Astrocyte (in vitro differentiated cells and primary cell): ENCODE measurements at regions not wholly inside any gene's neighbourhood (a gene's known extent, or its start where the extent isn't known, plus 50 kb on each side); places are given as distances from the start of the nearest gene placed in this dataset.

ENCODE experiments used
- DNase-seq: peaks from one replicate; pipeline ENCODE4 v3.0.0-alpha.2; 2010; ENCODE audit warnings: low read depth
- FAIRE-seq: peaks from 2 replicates; lab custom pipeline; 2011; peaks lifted over from hg19 to GRCh38; lab: Jason Lieb, UNC
- H2AFZ ChIP-seq: 2 replicates; pipeline ENCODE4 v1.6.0; 2012; ENCODE audit warnings: low read depth, low read length, inconsistent platforms
- H3K27ac ChIP-seq: 2 replicates; pipeline ENCODE4 v1.5.1; 2011; ENCODE audit warnings: low read depth, low read length, inconsistent platforms
- H3K27me3 ChIP-seq: 2 replicates; pipeline ENCODE4 v1.6.0; 2011; ENCODE audit warnings: low read length, inconsistent platforms; ENCODE audit not compliant: insufficient read depth
- H3K36me3 ChIP-seq: 2 replicates; pipeline ENCODE4 v1.5.1; 2011; ENCODE audit warnings: low read length, inconsistent platforms; ENCODE audit not compliant: insufficient read depth
- H3K4me1 ChIP-seq: 2 replicates; pipeline ENCODE4 v1.5.1; 2011; ENCODE audit warnings: low read length, inconsistent platforms; ENCODE audit not compliant: insufficient read depth
- H3K4me2 ChIP-seq: 2 replicates; pipeline ENCODE4 v1.6.0; 2012; ENCODE audit warnings: low read length, inconsistent platforms
- H3K4me3 ChIP-seq: 2 replicates; pipeline ENCODE4 v1.5.1; 2011; ENCODE audit warnings: low read depth, mild to moderate bottlenecking, low read length, inconsistent platforms; ENCODE audit not compliant: insufficient read depth
- H3K79me2 ChIP-seq: 2 replicates; pipeline ENCODE4 v1.6.0; 2012; ENCODE audit warnings: mild to moderate bottlenecking, low read length, inconsistent platforms; ENCODE audit not compliant: insufficient read depth
- H3K9ac ChIP-seq: 2 replicates; pipeline ENCODE4 v1.6.0; 2012; ENCODE audit warnings: mild to moderate bottlenecking, low read length, inconsistent platforms
- H3K9me3 ChIP-seq: 2 replicates; pipeline ENCODE4 v1.5.1; 2012; ENCODE audit warnings: low read depth, mild to moderate bottlenecking, low read length, inconsistent platforms; ENCODE audit not compliant: insufficient read depth
- H4K20me1 ChIP-seq: 2 replicates; pipeline ENCODE4 v1.6.0; 2012; ENCODE audit warnings: low read length, inconsistent platforms; ENCODE audit not compliant: insufficient read depth
- H3K27ac Mint-ChIP-seq: one replicate; pipeline ENCODE4 v1.8.0; 2021; ENCODE audit warnings: mild to moderate bottlenecking, mixed read lengths; ENCODE audit not compliant: unreplicated experiment
- H3K27me3 Mint-ChIP-seq: one replicate; pipeline ENCODE4 v1.8.0; 2021; ENCODE audit warnings: low read depth, mixed read lengths; ENCODE audit not compliant: unreplicated experiment
- H3K36me3 Mint-ChIP-seq: one replicate; pipeline ENCODE4 v1.8.0; 2021; ENCODE audit warnings: low read depth, mixed read lengths; ENCODE audit not compliant: unreplicated experiment
- H3K4me1 Mint-ChIP-seq: one replicate; pipeline ENCODE4 v1.8.0; 2021; ENCODE audit warnings: low read depth, mixed read lengths; ENCODE audit not compliant: unreplicated experiment
- H3K4me3 Mint-ChIP-seq: one replicate; pipeline ENCODE4 v1.8.0; 2021; ENCODE audit warnings: mild to moderate bottlenecking, moderate library complexity, mixed read lengths; ENCODE audit not compliant: unreplicated experiment
- H3K9me3 Mint-ChIP-seq: one replicate; pipeline ENCODE4 v1.8.0; 2021; ENCODE audit warnings: mild to moderate bottlenecking, mixed read lengths; ENCODE audit not compliant: unreplicated experiment
- CTCF ChIP-seq: IDR thresholded peaks from 2 replicates; pipeline ENCODE4 v1.5.1; 2011; ENCODE audit warnings: low read depth, mild to moderate bottlenecking, inconsistent platforms, low read length, moderate library complexity; ENCODE audit not compliant: insufficient read depth
- EZH2 ChIP-seq: IDR thresholded peaks from 2 replicates; pipeline ENCODE4 v1.6.1; 2012; ENCODE audit warnings: mild to moderate bottlenecking, low read length, inconsistent platforms; ENCODE audit not compliant: insufficient read depth

- no peak overlapping the region for H3K4me2 ChIP-seq
- H3K4me3 Mint-ChIP-seq, result no peak overlapping the region
- DNase-seq (no peak), FAIRE-seq (no peak)
- TF ChIP-seq CTCF, result no peak
- no peak for TF ChIP-seq EZH2
- H3K9ac ChIP-seq, result no peak overlapping the region
- no peaks in the 10 kb centered on the region for H3K4me1 ChIP-seq
- H3K27me3 Mint-ChIP-seq, result no peaks in the 10 kb centered on the region
- H3K36me3 Mint-ChIP-seq, result no peaks in the 10 kb centered on the region
- peaks cover 4% of the 10 kb centered on the region for H3K4me1 Mint-ChIP-seq
- peaks cover 3% of the 10 kb centered on the region for H3K9me3 ChIP-seq
- H3K27ac ChIP-seq, result no peak overlapping the region
- H4K20me1 ChIP-seq, result no peaks in the 10 kb centered on the region
- no peak overlapping the region for H2AFZ ChIP-seq
- H3K27ac Mint-ChIP-seq, result no peak overlapping the region
- peaks cover 12% of the 10 kb centered on the region for H3K9me3 Mint-ChIP-seq
- no peak overlapping the region for H3K4me3 ChIP-seq
- no peaks in the 10 kb centered on the region for H3K79me2 ChIP-seq
- H3K27me3 ChIP-seq, result no peaks in the 10 kb centered on the region
- H3K36me3 ChIP-seq, result no peaks in the 10 kb centered on the region
Measured at GRCh38 chr4:189445613-189446012, 495.1 kb upstream of the FRG1 start.

- DNase-seq (no peak), FAIRE-seq (no peak)
- Histone ChIP-seq H3K9me3 (peaks cover 7% of the 10 kb centered on the region), H3K27ac (no peak overlapping the region), H3K27me3 (no peaks in the 10 kb centered on the region), H3K9ac (no peak overlapping the region), H2AFZ (no peak overlapping the region), H4K20me1 (no peaks in the 10 kb centered on the region), H3K4me2 (no peak overlapping the region), H3K4me3 (no peak overlapping the region), H3K4me1 (no peaks in the 10 kb centered on the region), H3K36me3 (no peaks in the 10 kb centered on the region), H3K79me2 (no peaks in the 10 kb centered on the region)
- Mint-ChIP-seq H3K27me3 (peaks cover 2% of the 10 kb centered on the region), H3K4me1 (no peaks in the 10 kb centered on the region), H3K36me3 (no peaks in the 10 kb centered on the region), H3K27ac (no peak overlapping the region), H3K4me3 (no peak overlapping the region), H3K9me3 (peaks cover 10% of the 10 kb centered on the region)
- TF ChIP-seq EZH2 (no peak), CTCF (no peak)
Measured at GRCh38 chr4:189463734-189464133, 476.9 kb upstream of the FRG1 start.

- Mint-ChIP-seq H3K36me3 (no peaks in the 10 kb centered on the region), H3K9me3 (peaks cover 9% of the 10 kb centered on the region), H3K4me3 (no peak overlapping the region), H3K4me1 (no peaks in the 10 kb centered on the region), H3K27me3 (peaks cover 5% of the 10 kb centered on the region), H3K27ac (no peak overlapping the region)
- no peak overlapping the region for H3K4me2 ChIP-seq
- no peaks in the 10 kb centered on the region for H3K36me3 ChIP-seq
- H3K27ac ChIP-seq, result no peak overlapping the region
- DNase-seq (no peak), FAIRE-seq (no peak)
- H3K79me2 ChIP-seq, result no peaks in the 10 kb centered on the region
- H3K9ac ChIP-seq, result no peak overlapping the region
- TF ChIP-seq CTCF (no peak), EZH2 (no peak)
- H4K20me1 ChIP-seq, result no peaks in the 10 kb centered on the region
- no peaks in the 10 kb centered on the region for H3K27me3 ChIP-seq
- H3K4me3 ChIP-seq, result no peak overlapping the region
- peaks cover 19% of the 10 kb centered on the region for H3K9me3 ChIP-seq
- no peaks in the 10 kb centered on the region for H3K4me1 ChIP-seq
- no peak overlapping the region for H2AFZ ChIP-seq
Measured at GRCh38 chr4:189494407-189494806, 446.3 kb upstream of the FRG1 start.
